Left renal cortex interstitium (tissue), 4 donors: ENCODE measurements at regions not wholly inside any gene's neighbourhood (a gene's known extent, or its start where the extent isn't known, plus 50 kb on each side); places are given as distances from the start of the nearest gene placed in this dataset.

Experiments
- DNase-seq, 4 donors: peaks; one replicate each; pipeline ENCODE4 v3.0.0-alpha.2; 2013; ENCODE audit warnings: low read depth in 4 of 4, low spot score in 2 of 4, missing footprints in 1 of 4

GRCh38 chr1:4085546-4085945 is 185.5 kb upstream of the C1orf174 start:
- DNase-seq, result no peak

GRCh38 chr1:4086085-4086850 is 186.2 kb upstream of the C1orf174 start:
- DNase-seq, result no peak

GRCh38 chr1:4086921-4087320 is 186.8 kb upstream of the C1orf174 start:
- DNase-seq, result no peak

GRCh38 chr1:4087530-4088420 is 187.7 kb upstream of the C1orf174 start:
- no peak for DNase-seq

GRCh38 chr1:4088676-4089075 is 188.6 kb upstream of the C1orf174 start:
- no peak for DNase-seq

- DNase-seq, result no peak
Measured at GRCh38 chr1:4089421-4090175, 189.5 kb upstream of the C1orf174 start.

- DNase-seq, result no peak
Measured at GRCh38 chr1:4090556-4090955, 190.5 kb upstream of the C1orf174 start.

GRCh38 chr1:4090976-4091660 is 191.0 kb upstream of the C1orf174 start:
- no peak for DNase-seq

- DNase-seq, result no peak
Measured at GRCh38 chr1:4091996-4092395, 191.9 kb upstream of the C1orf174 start.

GRCh38 chr1:4093856-4094565 is 193.9 kb upstream of the C1orf174 start:
- no peak for DNase-seq

- no peak for DNase-seq
Measured at GRCh38 chr1:4095433-4095971, 195.4 kb upstream of the C1orf174 start.

GRCh38 chr1:4101459-4102161 is 201.5 kb upstream of the C1orf174 start:
- no peak for DNase-seq

- no peak for DNase-seq
Measured at GRCh38 chr1:4105300-4105880, 205.3 kb upstream of the C1orf174 start.

- no peak for DNase-seq
Measured at GRCh38 chr1:4106731-4107130, 206.7 kb upstream of the C1orf174 start.

GRCh38 chr1:4107291-4107690 is 207.2 kb upstream of the C1orf174 start:
- DNase-seq, result no peak

- no peak for DNase-seq
Measured at GRCh38 chr1:4108331-4108730, 208.3 kb upstream of the C1orf174 start.

- no peak for DNase-seq
Measured at GRCh38 chr1:4108758-4109627, 208.9 kb upstream of the C1orf174 start.

GRCh38 chr1:4109628-4109940 is 209.5 kb upstream of the C1orf174 start:
- no peak for DNase-seq
